ENCODE measurements at regions not wholly inside any gene's neighbourhood (a gene's known extent, or its start where the extent isn't known, plus 50 kb on each side); places are given as distances from the start of the nearest gene placed in this dataset.

GRCh38 chr2:38207168-38207567 is 131.2 kb upstream of the CYP1B1 start:
- TF ChIP-seq, protein P1, sequence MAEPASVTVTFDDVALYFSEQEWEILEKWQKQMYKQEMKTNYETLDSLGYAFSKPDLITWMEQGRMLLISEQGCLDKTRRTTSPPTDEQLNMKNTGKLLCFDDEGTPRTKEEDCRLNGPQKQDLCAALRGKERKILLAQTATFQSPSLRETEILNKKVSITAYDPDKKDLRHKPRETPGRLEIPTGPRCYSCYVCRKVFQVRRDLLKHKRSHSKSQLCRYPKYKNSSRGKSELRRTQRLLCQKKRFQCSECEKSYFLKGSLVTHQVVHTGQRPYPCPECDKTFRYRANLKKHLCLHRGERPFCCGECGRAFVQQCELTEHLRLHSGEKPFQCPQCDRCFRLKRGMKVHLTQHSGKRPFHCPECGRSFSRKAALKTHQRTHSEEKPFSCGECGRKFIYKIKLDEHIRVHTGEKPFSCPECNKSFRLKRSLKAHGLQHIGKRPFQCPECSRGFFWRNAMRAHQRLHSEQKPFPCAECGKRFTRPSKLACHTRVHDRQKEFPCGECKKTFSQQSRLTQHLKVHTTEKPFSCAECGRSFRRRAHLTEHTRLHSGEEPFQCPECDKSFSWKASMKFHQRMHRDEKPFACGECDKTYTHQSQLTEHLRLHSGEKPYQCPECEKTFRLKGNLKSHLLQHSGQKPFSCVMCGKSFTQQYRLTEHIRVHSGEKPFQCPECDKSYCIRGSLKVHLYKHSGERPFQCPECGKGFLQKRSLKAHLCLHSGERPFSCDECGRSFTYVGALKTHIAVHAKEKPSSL (CRISPR knock-in tag; conservative IDR thresholded peaks at IDR 0.05): no peak
- TF ChIP-seq CTCF (IDR thresholded peaks at IDR 0.05): no peak
- TF ChIP-seq FOXP1 (CRISPR knock-in tag; IDR thresholded peaks at IDR 0.05; ENCODE audit: borderline replicate concordance): no peak
- no peak for TF ChIP-seq FOXP4 (CRISPR knock-in tag; IDR thresholded peaks at IDR 0.05)
- TF ChIP-seq TCF7 (CRISPR knock-in tag; IDR thresholded peaks at IDR 0.05; ENCODE audit: low read depth): no peak
- no peak for TF ChIP-seq NFYB (CRISPR knock-in tag; conservative IDR thresholded peaks at IDR 0.05; ENCODE audit: low read depth)
- TF ChIP-seq ATF1 (CRISPR knock-in tag; IDR thresholded peaks at IDR 0.05): no peak
